ENCODE measurements at regions not wholly inside any gene's neighbourhood (a gene's known extent, or its start where the extent isn't known, plus 50 kb on each side); places are given as distances from the start of the nearest gene placed in this dataset.

GRCh38 chr3:152122851-152123250 is 145.9 kb upstream of the MBNL1 start:
- Histone ChIP-seq H3K18ac (ENCODE audit: insufficient read length, low read depth, low read length) (no peak overlapping the region), H3K27me3 (ENCODE audit: insufficient read depth, low read length) (no peaks in the 10 kb centered on the region), H3K23me2 (ENCODE audit: insufficient read length, low read depth, low read length, poor library complexity, severe bottlenecking) (no peaks in the 10 kb centered on the region), H3K4me2 (ENCODE audit: insufficient read depth, insufficient read length, low read length) (no peak overlapping the region), H3K14ac (ENCODE audit: insufficient read depth, low read length) (no peak overlapping the region), H3K23ac (ENCODE audit: insufficient read length, low read depth, low read length) (no peak overlapping the region), H3K27ac (ENCODE audit: insufficient read length, low read depth, low read length) (no peak overlapping the region), H2BK120ac (ENCODE audit: low read depth, low read length, poor library complexity, severe bottlenecking) (no peak overlapping the region), H2BK12ac (ENCODE audit: insufficient read length, low read depth, low read length) (no peak overlapping the region), H3K4me1 (ENCODE audit: insufficient read depth, low read length) (no peaks in the 10 kb centered on the region), H2BK15ac (ENCODE audit: low read depth, low read length) (no peak overlapping the region), H4K5ac (ENCODE audit: insufficient read length, low read depth, low read length) (no peak overlapping the region), H3K4ac (ENCODE audit: low read depth, low read length) (no peak overlapping the region), H4K8ac (replicated peaks; ENCODE audit: insufficient read length, low read depth, low read length) (no peak overlapping the region), H2AK5ac (ENCODE audit: insufficient read length, low read length) (no peak overlapping the region), H2BK20ac (ENCODE audit: low read depth, low read length, poor library complexity, severe bottlenecking) (no peak overlapping the region), H3T11ph (ENCODE audit: low read length) (no peak overlapping the region), H3K79me2 (ENCODE audit: insufficient read depth, low read length) (no peaks in the 10 kb centered on the region), H3K9me3 (ENCODE audit: control insufficient read depth, low read depth, low read length) (no peaks in the 10 kb centered on the region), H2AFZ (ENCODE audit: low read length) (no peak overlapping the region), H3K79me1 (ENCODE audit: insufficient read depth, low read depth, low read length, poor library complexity, severe bottlenecking) (no peaks in the 10 kb centered on the region), H3K9ac (ENCODE audit: extremely low read depth, insufficient read length, low read length) (no peak overlapping the region), H4K20me1 (ENCODE audit: control insufficient read depth, insufficient read depth, insufficient read length) (no peaks in the 10 kb centered on the region), H3K56ac (ENCODE audit: insufficient read length, low read depth, low read length) (no peak overlapping the region), H4K91ac (ENCODE audit: insufficient read length, low read depth, low read length) (no peak overlapping the region), H2BK5ac (ENCODE audit: insufficient read length, low read length) (no peak overlapping the region)
- Mint-ChIP-seq H3K4me1 (no peaks in the 10 kb centered on the region), H3K27me3 (ENCODE audit: low read depth) (no peaks in the 10 kb centered on the region), H3K27ac (no peak overlapping the region), H3K9me3 (no peaks in the 10 kb centered on the region), H3K4me3 (no peak overlapping the region), H3K36me3 (ENCODE audit: insufficient read depth in 1 of 3, low read depth in 3 of 3) (no peaks in the 10 kb centered on the region)
- no CpG with 5 or more reads among the region's 5 CpGs for WGBS (ENCODE audit: extremely low coverage, insufficient read length, low lambda C conversion rate)
- TF ChIP-seq, protein P1, sequence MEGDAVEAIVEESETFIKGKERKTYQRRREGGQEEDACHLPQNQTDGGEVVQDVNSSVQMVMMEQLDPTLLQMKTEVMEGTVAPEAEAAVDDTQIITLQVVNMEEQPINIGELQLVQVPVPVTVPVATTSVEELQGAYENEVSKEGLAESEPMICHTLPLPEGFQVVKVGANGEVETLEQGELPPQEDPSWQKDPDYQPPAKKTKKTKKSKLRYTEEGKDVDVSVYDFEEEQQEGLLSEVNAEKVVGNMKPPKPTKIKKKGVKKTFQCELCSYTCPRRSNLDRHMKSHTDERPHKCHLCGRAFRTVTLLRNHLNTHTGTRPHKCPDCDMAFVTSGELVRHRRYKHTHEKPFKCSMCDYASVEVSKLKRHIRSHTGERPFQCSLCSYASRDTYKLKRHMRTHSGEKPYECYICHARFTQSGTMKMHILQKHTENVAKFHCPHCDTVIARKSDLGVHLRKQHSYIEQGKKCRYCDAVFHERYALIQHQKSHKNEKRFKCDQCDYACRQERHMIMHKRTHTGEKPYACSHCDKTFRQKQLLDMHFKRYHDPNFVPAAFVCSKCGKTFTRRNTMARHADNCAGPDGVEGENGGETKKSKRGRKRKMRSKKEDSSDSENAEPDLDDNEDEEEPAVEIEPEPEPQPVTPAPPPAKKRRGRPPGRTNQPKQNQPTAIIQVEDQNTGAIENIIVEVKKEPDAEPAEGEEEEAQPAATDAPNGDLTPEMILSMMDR (conservative IDR thresholded peaks at IDR 0.05): no peak
- no peak for DNase-seq

Measured in H9 (cell line).